B cell (primary cell): ENCODE measurements at regions not wholly inside any gene's neighbourhood (a gene's known extent, or its start where the extent isn't known, plus 50 kb on each side); places are given as distances from the start of the nearest gene placed in this dataset.

Experiments used
- ATAC-seq: fragments of 200-7000 bp; cut with Tn5 transposase; one replicate; pipeline ENCODE4 v1.10.0; 2021; ENCODE audit warnings: low read depth, mild to moderate bottlenecking, moderate number of reproducible peaks, moderate library complexity
- CTCF ChIA-PET: fragments of 350-600 bp; sonication (Branson Sonifier 250); formaldehyde crosslinking; loops from one replicate; lab custom pipeline; 2021; ENCODE audit warnings: antibody characterized with exemption, inconsistent platforms; lab: Charles Lee
- POLR2A ChIA-PET: fragments of 350-600 bp; sonication (Branson Sonifier 250); formaldehyde crosslinking; loops from one replicate; lab custom pipeline; 2021; ENCODE audit warnings: antibody characterized with exemption; lab: Charles Lee
- DNase-seq: peaks from one replicate; pipeline ENCODE4 v3.0.0; 2013
- H2AFZ ChIP-seq: 2 replicates; pipeline ENCODE4 v1.6.1; 2012; ENCODE audit warnings: mild to moderate bottlenecking, low read depth, low read length; ENCODE audit not compliant: insufficient read depth, poor library complexity, severe bottlenecking
- H3K27ac ChIP-seq, 2 donors: 1 replicate in 1 of 2; 2 replicates in 1 of 2; pipeline ENCODE4 v1.5.1; 2012 to 2013; ENCODE audit warnings: low read length in 2 of 2, mild to moderate bottlenecking in 2 of 2, moderate library complexity in 1 of 2
- H3K27me3 ChIP-seq, 4 experiments: fragments of 200-600 bp in 1 of 4; sonication (generic) in 1 of 4; replicated peaks in 1 of 4; 1 replicate in 2 of 4; 2 replicates in 2 of 4; pipeline versions ENCODE4 v1.6.1 to v1.7.0; 2013 to 2016; ENCODE audit warnings: low read length in 3 of 4, mild to moderate bottlenecking in 2 of 4, mixed read lengths in 1 of 4, moderate library complexity in 1 of 4; ENCODE audit not compliant: insufficient read depth in 4 of 4, control insufficient read depth in 3 of 4; ENCODE audit errors: control extremely low read depth in 1 of 4
- H3K36me3 ChIP-seq, 2 experiments: replicated peaks in 1 of 2; 1 replicate in 1 of 2; 2 replicates in 1 of 2; pipeline versions ENCODE4 v1.6.1 to v1.7.1; 2013; ENCODE audit warnings: low read length in 1 of 2; ENCODE audit not compliant: insufficient read depth in 2 of 2, control insufficient read depth in 1 of 2; ENCODE audit errors: control extremely low read depth in 1 of 2, extremely low read depth in 1 of 2
- H3K4me1 ChIP-seq, 2 donors: fragments of 200-600 bp in 1 of 2; sonication (generic) in 1 of 2; 1 replicate in 1 of 2; 2 replicates in 1 of 2; pipeline versions ENCODE4 v1.5.1 to v1.6.1; 2013 to 2017; ENCODE audit warnings: low read length in 2 of 2; ENCODE audit not compliant: control insufficient read depth in 2 of 2, insufficient read depth in 2 of 2
- H3K4me2 ChIP-seq: replicated peaks from 2 replicates; pipeline ENCODE3; 2012; ENCODE audit warnings: mild to moderate bottlenecking, low read depth, low read length; ENCODE audit not compliant: poor library complexity, severe bottlenecking
- H3K4me3 ChIP-seq, 5 experiments: fragments of 200-600 bp in 1 of 5; sonication (generic) in 1 of 5; 1 replicate in 3 of 5; 2 replicates in 2 of 5; pipeline versions ENCODE4 v1.5.1 to v1.7.0; 2011 to 2016; ENCODE audit warnings: low read length in 4 of 5, mild to moderate bottlenecking in 4 of 5, low read depth in 2 of 5, control low read depth in 1 of 5, moderate library complexity in 1 of 5; ENCODE audit not compliant: insufficient read depth in 1 of 5; ENCODE audit errors: control extremely low read depth in 1 of 5, extremely low read depth in 1 of 5
- H3K79me2 ChIP-seq: fragments of 200-600 bp; sonication (generic); one replicate; pipeline ENCODE4 v1.6.0; 2016; ENCODE audit warnings: low read length; ENCODE audit not compliant: control insufficient read depth, insufficient read depth
- H3K9ac ChIP-seq: fragments of 200-600 bp; sonication (generic); 2 replicates; pipeline ENCODE4 v1.6.1; 2017; ENCODE audit warnings: mild to moderate bottlenecking, low read length, moderate library complexity
- H3K9me3 ChIP-seq, 3 donors: one replicate each; pipeline versions ENCODE4 v1.6.1 to v1.7.1; 2013; ENCODE audit warnings: low read length in 2 of 3; ENCODE audit not compliant: control insufficient read depth in 2 of 3, insufficient read depth in 1 of 3; ENCODE audit errors: control extremely low read depth in 1 of 3
- H4K20me1 ChIP-seq: 2 replicates; pipeline ENCODE4 v1.6.0; 2012; ENCODE audit warnings: mild to moderate bottlenecking, low read length; ENCODE audit not compliant: insufficient read depth, control insufficient read depth, poor library complexity, severe bottlenecking
- H3K27ac Mint-ChIP-seq: one replicate; pipeline ENCODE4 v1.8.0; 2021; ENCODE audit warnings: mixed read lengths
- H3K27me3 Mint-ChIP-seq: one replicate; pipeline ENCODE4 v1.8.0; 2021; ENCODE audit warnings: mixed read lengths
- H3K4me1 Mint-ChIP-seq: one replicate; pipeline ENCODE4 v1.8.0; 2021; ENCODE audit warnings: mixed read lengths
- H3K4me3 Mint-ChIP-seq: one replicate; pipeline ENCODE4 v1.8.0; 2021; ENCODE audit warnings: mixed read lengths
- H3K9me3 Mint-ChIP-seq: one replicate; pipeline ENCODE4 v1.8.0; 2022; ENCODE audit warnings: mixed read lengths; ENCODE audit not compliant: insufficient read depth
- EZH2 ChIP-seq: IDR thresholded peaks from 2 replicates; pipeline ENCODE4 v1.6.1; 2012; ENCODE audit warnings: borderline replicate concordance, low read depth, mild to moderate bottlenecking, moderate library complexity, low read length; ENCODE audit not compliant: insufficient read depth, poor library complexity, severe bottlenecking
- whole genome bisulfite sequencing: methylation state at CpG from one replicate; pipeline ENCODE4 v1.1.5; 2013; ENCODE audit warnings: missing lambda C conversion rate; ENCODE audit not compliant: insufficient coverage; 5-methylcytosine and 5-hydroxymethylcytosine counted together
- intact Hi-C: fragments of 100-400 bp; cut with micrococcal nuclease; formaldehyde crosslinking; loops from one replicate; pipeline ENCODE4 v1.10.0; 2022
- TF ChIP-seq, protein P1 (sequence below): fragments of 200-600 bp; IDR thresholded peaks from one replicate; pipeline ENCODE4 v1.8.0; 2022; ENCODE audit warnings: antibody characterized with exemption, mild to moderate bottlenecking

DNA sequence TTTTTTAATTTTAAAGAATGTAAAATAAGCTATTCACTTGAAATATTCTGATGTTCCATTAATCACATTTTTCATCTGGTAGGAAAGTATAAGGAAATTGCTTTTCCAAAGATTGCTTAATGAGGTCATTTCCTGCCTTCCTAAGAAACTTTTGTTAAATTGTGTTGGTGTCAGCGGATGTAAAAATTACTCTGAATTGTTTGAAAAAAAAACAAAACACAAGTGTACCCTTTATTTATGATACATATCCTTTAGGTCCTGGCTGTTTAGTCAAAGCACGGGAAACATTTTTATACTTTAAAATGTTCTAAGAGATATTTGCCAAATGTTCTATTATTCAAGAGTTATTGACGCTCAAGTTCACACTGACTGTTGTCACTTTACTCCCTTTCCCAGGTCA, 1357.4 kb upstream of the GOT2 start:
- no peaks in the 10 kb centered on the region for H3K27me3 Mint-ChIP-seq
- no peaks in the 10 kb centered on the region for H3K79me2 ChIP-seq

DNA sequence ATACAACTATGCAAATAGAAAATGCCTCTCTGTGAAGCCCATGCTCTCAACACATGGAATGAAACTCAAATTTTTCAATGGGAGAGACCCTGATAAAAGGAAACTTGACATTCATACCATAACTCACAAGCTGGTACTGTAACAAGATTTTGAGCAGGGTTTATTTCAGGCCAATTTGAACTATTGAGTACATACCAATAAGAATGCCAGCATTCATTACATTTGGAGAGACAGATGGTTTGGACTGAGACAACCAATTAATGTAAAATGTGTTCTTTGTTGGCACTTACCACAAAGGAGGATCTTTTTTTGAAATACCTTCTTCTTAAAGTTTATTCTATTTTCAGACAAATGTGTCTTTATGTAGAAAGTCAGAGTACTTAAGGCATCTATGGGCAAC, 1357.0 kb upstream of the GOT2 start:
- intact Hi-C loops: no loop called here
- Histone ChIP-seq H3K4me2 (no peak overlapping the region), H3K79me2 (no peaks in the 10 kb centered on the region), H4K20me1 (no peaks in the 10 kb centered on the region), H3K4me1 (no peaks in the 10 kb centered on the region), H3K27ac (no peak overlapping the region), H2AFZ (no peak overlapping the region), H3K27me3 (no peaks in the 10 kb centered on the region), H3K9ac (no peak overlapping the region), H3K9me3 (peaks cover 0 to 4% (median 2%) of the 10 kb centered on the region in 3 donors), H3K36me3 (no peaks in the 10 kb centered on the region), H3K4me3 (no peak overlapping the region)
- no peaks in the 10 kb centered on the region for H3K4me1 Mint-ChIP-seq
- no peak overlapping the region for H3K27ac Mint-ChIP-seq
- TF ChIP-seq EZH2: no peak
- TF ChIP-seq, protein P1, sequence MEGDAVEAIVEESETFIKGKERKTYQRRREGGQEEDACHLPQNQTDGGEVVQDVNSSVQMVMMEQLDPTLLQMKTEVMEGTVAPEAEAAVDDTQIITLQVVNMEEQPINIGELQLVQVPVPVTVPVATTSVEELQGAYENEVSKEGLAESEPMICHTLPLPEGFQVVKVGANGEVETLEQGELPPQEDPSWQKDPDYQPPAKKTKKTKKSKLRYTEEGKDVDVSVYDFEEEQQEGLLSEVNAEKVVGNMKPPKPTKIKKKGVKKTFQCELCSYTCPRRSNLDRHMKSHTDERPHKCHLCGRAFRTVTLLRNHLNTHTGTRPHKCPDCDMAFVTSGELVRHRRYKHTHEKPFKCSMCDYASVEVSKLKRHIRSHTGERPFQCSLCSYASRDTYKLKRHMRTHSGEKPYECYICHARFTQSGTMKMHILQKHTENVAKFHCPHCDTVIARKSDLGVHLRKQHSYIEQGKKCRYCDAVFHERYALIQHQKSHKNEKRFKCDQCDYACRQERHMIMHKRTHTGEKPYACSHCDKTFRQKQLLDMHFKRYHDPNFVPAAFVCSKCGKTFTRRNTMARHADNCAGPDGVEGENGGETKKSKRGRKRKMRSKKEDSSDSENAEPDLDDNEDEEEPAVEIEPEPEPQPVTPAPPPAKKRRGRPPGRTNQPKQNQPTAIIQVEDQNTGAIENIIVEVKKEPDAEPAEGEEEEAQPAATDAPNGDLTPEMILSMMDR: no peak
- DNase-seq (no peak), ATAC-seq (no peak)
- H3K27me3 Mint-ChIP-seq: no peaks in the 10 kb centered on the region
- H3K9me3 Mint-ChIP-seq: peaks cover 3% of the 10 kb centered on the region
- ChIA-PET CTCF (no interaction called here), POLR2A (no interaction called here)
- H3K4me3 Mint-ChIP-seq: no peak overlapping the region

More for the DNA sequence above, 1357.4 kb upstream of the GOT2 start:
- Histone ChIP-seq H3K36me3 (no peaks in the 10 kb centered on the region), H3K27me3 (no peaks in the 10 kb centered on the region), H2AFZ (no peak overlapping the region), H4K20me1 (no peaks in the 10 kb centered on the region), H3K4me3 (no peak overlapping the region), H3K4me2 (no peak overlapping the region), H3K4me1 (no peaks in the 10 kb centered on the region), H3K27ac (no peak overlapping the region), H3K9me3 (peaks cover 0 to 4% (median 2%) of the 10 kb centered on the region in 3 donors), H3K9ac (no peak overlapping the region)
- ChIA-PET POLR2A (no interaction called here), CTCF (no interaction called here)
- no peak for DNase-seq
- no CpG with 5 or more reads among the region's 3 CpGs for WGBS
- Mint-ChIP-seq H3K27ac (no peak overlapping the region), H3K4me1 (no peaks in the 10 kb centered on the region), H3K4me3 (no peak overlapping the region), H3K9me3 (peaks cover 3% of the 10 kb centered on the region)
- TF ChIP-seq, protein P1: no peak
- TF ChIP-seq EZH2: no peak
- intact Hi-C loops: no loop called here
- no peak for ATAC-seq
